Epithelial cell of esophagus (primary cell): ENCODE measurements at regions not wholly inside any gene's neighbourhood (a gene's known extent, or its start where the extent isn't known, plus 50 kb on each side); places are given as distances from the start of the nearest gene placed in this dataset.

Experiments
- DNase-seq: peaks from one replicate; pipeline ENCODE4 v3.0.0; 2010; ENCODE audit warnings: low read depth
- H3K4me3 ChIP-seq: 2 replicates; pipeline ENCODE4 v1.5.1; 2011; ENCODE audit warnings: mild to moderate bottlenecking, low read length, control low read depth
- TF ChIP-seq, protein P1 (sequence below): IDR thresholded peaks from 2 replicates; pipeline ENCODE4 v1.5.1; 2011; ENCODE audit warnings: low read depth, mild to moderate bottlenecking, low read length, control low read depth, inconsistent platforms; ENCODE audit not compliant: insufficient read depth; ENCODE audit errors: missing control alignments

DNA sequence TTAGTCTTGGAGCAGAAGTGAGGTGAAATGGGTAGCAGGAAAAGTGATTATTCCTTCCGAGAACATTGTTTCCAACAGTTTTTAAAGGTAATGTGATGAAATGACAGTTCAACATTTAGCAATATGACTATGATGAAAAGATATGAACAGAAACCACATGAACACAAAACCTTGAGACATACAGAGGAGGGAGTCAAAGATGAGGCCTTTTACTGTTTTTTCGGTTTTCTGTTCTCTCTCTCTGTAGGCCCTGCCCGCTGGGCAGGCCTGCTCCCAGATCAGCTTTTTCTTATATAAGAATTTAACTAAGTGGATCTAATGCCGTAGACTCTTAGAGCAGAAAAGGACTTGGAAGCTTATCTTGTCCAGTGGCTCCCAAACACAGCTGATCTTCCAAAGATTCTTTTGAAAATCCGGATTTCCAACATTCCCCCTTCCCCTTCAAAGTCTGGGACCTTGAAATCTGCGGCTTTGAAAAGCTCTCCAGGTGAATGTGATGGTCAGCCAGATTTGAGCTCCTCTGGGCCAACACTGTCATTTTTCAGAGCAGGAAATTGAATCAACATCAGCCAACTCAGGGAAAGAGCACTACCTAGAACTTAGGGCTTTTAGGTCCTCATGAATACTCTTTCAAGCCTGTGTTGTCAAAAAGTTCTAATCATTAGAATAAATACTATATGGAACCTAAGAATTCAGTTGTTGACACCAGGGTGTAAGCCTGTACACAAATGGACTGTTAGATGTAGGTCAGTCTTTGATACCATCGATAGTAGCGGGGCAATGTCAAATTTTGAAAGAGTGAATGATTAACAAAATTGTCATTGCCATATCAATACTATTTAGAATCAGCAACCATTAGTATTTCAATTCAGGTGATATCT, 372.7 kb downstream of the SHQ1 start:
- H3K4me3 ChIP-seq = no peak overlapping the region
- TF ChIP-seq, protein P1, sequence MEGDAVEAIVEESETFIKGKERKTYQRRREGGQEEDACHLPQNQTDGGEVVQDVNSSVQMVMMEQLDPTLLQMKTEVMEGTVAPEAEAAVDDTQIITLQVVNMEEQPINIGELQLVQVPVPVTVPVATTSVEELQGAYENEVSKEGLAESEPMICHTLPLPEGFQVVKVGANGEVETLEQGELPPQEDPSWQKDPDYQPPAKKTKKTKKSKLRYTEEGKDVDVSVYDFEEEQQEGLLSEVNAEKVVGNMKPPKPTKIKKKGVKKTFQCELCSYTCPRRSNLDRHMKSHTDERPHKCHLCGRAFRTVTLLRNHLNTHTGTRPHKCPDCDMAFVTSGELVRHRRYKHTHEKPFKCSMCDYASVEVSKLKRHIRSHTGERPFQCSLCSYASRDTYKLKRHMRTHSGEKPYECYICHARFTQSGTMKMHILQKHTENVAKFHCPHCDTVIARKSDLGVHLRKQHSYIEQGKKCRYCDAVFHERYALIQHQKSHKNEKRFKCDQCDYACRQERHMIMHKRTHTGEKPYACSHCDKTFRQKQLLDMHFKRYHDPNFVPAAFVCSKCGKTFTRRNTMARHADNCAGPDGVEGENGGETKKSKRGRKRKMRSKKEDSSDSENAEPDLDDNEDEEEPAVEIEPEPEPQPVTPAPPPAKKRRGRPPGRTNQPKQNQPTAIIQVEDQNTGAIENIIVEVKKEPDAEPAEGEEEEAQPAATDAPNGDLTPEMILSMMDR = no peak
- DNase-seq = no peak

DNA sequence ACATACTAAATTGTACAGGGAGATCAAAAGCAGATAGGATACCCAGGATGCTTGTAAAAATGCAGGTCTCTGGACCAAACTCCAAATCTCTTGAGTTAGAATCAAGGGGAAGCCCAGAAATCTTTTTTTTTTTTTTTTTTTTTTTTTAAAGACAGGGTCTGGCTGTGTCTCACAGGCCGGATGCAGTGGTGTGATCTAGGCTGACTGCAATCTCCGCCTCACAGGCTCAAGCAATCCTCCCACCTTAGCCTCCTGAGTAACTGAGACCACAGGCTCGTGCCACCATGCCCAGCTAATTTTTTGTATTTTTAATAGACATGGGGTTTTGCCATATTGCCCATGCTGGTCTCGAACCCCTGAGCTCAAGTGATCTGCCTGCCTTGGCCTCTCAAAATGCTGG, 373.5 kb downstream of the SHQ1 start:
- TF ChIP-seq, protein P1 = no peak
- no peak overlapping the region for H3K4me3 ChIP-seq
- DNase-seq = no peak

DNA sequence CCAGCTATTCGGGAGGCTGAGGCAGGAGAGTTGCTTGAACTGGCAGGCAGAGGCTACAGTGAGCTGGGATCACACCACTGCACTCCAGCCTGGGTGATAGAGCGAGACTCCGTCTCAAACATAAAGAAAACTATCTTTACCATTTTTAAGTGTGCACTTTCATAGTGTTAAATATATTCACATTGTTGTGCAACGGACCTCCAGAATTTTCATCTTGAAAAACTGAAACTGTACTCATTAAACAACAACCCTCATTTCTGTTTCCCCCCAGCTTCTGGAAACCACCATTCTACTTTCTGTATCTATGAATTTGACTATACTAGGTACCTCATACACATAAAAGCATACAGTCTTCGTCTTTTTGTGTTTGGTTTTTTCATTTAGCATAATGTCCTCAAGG, 375.1 kb downstream of the SHQ1 start:
- no peak for DNase-seq
- H3K4me3 ChIP-seq = no peak overlapping the region
- TF ChIP-seq, protein P1 = no peak

DNA sequence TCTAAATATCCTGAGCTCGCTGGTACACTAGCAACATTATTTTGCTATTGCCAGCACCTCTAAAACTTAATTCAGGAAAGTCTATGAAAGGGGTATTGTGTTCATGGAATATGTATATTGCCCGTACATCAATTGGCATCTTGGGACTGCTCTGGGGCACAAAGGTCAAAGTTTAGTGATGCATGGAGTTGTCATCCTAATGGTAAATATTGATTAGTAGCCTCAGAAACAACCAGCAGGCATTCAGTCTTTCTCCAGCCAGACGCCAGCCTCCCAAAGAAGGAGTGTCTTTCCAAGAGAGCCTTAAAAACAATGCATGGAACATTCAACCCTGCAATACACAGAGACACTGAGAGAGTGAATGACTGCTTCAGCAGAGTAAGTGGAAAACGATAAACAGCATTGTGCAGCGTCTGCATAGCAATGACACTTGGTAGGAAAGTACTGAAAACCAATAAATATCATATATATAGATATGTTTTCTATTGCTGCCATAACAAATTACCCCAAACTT, 377.3 kb downstream of the SHQ1 start:
- DNase-seq = no peak
- no peak overlapping the region for H3K4me3 ChIP-seq
- TF ChIP-seq, protein P1 = no peak

DNA sequence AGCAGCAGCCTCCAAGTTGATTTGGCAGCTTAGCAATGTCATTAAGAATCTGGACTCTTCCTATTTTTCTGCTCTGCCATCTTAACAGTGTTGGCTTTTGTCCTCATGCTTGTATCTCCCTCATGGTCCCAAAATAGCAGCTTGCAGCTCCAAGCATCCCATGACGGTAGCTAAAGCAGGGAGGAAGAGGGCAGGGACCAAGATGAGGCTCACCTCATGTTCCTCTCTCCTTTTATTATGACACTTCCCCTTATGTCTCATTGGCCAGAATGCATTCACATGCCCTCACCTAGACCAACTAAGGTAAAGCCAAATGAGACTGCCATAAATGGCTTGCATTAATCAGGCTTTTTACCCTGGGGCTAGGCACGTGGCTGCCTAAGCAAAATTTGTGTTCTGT, 382.4 kb downstream of the SHQ1 start:
- TF ChIP-seq, protein P1 = no peak

DNA sequence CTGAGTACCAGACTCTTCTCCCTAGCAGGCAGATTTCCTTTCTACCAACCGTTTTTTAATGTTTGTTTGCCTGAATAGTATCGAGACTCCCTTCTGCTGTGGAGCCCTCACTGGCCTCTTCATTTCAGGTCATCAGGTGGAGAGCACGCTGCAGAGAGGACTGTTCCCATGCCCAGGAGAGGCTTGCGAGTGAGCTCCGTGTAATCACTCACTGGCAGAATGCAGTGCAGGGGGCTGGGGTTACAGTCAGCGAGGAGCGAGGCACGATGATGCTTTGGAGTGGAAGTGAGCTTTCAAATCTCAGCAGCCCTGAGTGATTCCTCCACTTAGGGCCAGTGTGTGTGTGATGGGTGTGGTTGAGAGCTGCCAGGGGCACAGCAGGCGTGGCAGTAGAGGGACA, 385.2 kb downstream of the SHQ1 start:
- TF ChIP-seq, protein P1 = no peak
- no peak overlapping the region for H3K4me3 ChIP-seq
- DNase-seq = no peak

More for the DNA sequence above, 382.4 kb downstream of the SHQ1 start:
- no peak for DNase-seq
- H3K4me3 ChIP-seq = no peak overlapping the region
